Lung (tissue), 11 donors: ENCODE measurements at regions not wholly inside any gene's neighbourhood (a gene's known extent, or its start where the extent isn't known, plus 50 kb on each side); places are given as distances from the start of the nearest gene placed in this dataset.

Source experiments
- ATAC-seq: fragments of 200-7000 bp; cut with Tn5 transposase; one replicate; pipeline ENCODE4 v1.9.1; 2020; ENCODE audit warnings: moderate number of reproducible peaks; ENCODE audit not compliant: insufficient read depth, low FRiP score
- DNase-seq, 3 donors: peaks; one replicate each; pipeline ENCODE4 v3.0.0-alpha.2; 2013 to 2017
- H3K27ac ChIP-seq, 2 donors: one replicate each; pipeline ENCODE4 v1.5.1; 2013; ENCODE audit warnings: mild to moderate bottlenecking in 2 of 2, moderate library complexity in 2 of 2, control low read depth in 1 of 2, inconsistent platforms in 1 of 2, low read depth in 1 of 2, low read length in 1 of 2
- H3K27me3 ChIP-seq, 3 donors: one replicate each; pipeline ENCODE4 v1.5.1; 2013; ENCODE audit warnings: low read length in 2 of 3; ENCODE audit not compliant: control insufficient read depth in 3 of 3, insufficient read depth in 3 of 3
- H3K36me3 ChIP-seq, 4 donors: one replicate each; pipeline ENCODE4 v1.5.1; 2013; ENCODE audit warnings: low read length in 4 of 4, mild to moderate bottlenecking in 1 of 4, moderate library complexity in 1 of 4; ENCODE audit not compliant: control insufficient read depth in 4 of 4, insufficient read depth in 4 of 4
- H3K4me1 ChIP-seq, 5 donors: one replicate each; pipeline ENCODE4 v1.5.1; 2013; ENCODE audit warnings: low read length in 5 of 5, mild to moderate bottlenecking in 2 of 5, moderate library complexity in 1 of 5; ENCODE audit not compliant: control insufficient read depth in 5 of 5, insufficient read depth in 5 of 5
- H3K4me3 ChIP-seq: one replicate; pipeline ENCODE4 v1.5.1; 2013; ENCODE audit warnings: mild to moderate bottlenecking, control low read depth, moderate library complexity
- H3K9ac ChIP-seq, 2 donors: one replicate each; pipeline ENCODE4 v1.5.1; 2013; ENCODE audit warnings: low read length in 2 of 2, control low read depth in 1 of 2; ENCODE audit not compliant: insufficient read depth in 1 of 2
- H3K9me3 ChIP-seq, 4 donors: one replicate each; pipeline ENCODE4 v1.5.1; 2013; ENCODE audit warnings: low read length in 3 of 4, mild to moderate bottlenecking in 1 of 4, moderate library complexity in 1 of 4; ENCODE audit not compliant: control insufficient read depth in 4 of 4, insufficient read depth in 3 of 4
- CTCF ChIP-seq: IDR thresholded peaks from 2 replicates; pipeline ENCODE4 v1.5.1; 2012; ENCODE audit warnings: mild to moderate bottlenecking; ENCODE audit errors: control extremely low read depth, extremely low read depth
- WGBS, 2 donors: extraction: QIAGEN DNeasy Blood & Tissue Kit; methylation state at CpG; one replicate each; pipeline ENCODE4 v1.1.7; 2013; 5-methylcytosine and 5-hydroxymethylcytosine counted together
- donor health status: control.
- donor health status: control.
- donor health status: Bipolar disorder and iron deficiency.
- donor health status: healthy.
- donor health status: DM: yes; HTN: yes; CAD: no.

GRCh38 chr10:56728349-56728748 is 367.3 kb upstream of the ZWINT start:
- Histone ChIP-seq H3K9ac (no peak overlapping the region), H3K36me3 (no peaks in the 10 kb centered on the region), H3K27ac (no peak overlapping the region), H3K9me3 (peaks cover 0 to 4% (median under 1%) of the 10 kb centered on the region in 4 donors), H3K4me1 (no peaks in the 10 kb centered on the region), H3K27me3 (no peaks in the 10 kb centered on the region), H3K4me3 (no peak overlapping the region)
- ATAC-seq (no peak), DNase-seq (no peak)
- TF ChIP-seq CTCF, result no peak
- 87 to 91% methylated on average over 2 of the region's 2 CpGs for WGBS, 2 donors

DNA sequence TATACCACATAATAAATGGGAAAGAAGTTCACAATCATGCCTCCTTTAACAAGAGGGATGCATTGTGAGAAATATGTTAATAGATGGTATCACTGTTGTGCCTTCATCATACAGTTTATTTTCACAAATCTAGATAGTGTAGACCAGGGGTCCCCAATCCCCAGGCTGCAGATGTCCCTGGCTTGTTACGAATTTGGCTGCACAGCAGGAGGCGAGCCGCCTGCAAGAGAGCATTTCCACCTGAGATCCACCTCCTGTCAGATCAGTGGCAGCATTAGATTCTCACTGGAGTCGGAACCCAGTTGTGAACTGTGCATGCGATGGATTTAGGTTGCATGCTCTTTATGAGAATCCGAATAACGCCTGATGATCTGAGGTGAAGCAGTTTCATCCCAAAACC is 361.9 kb upstream of the ZWINT start:
- Histone ChIP-seq H3K27ac (no peak overlapping the region), H3K27me3 (no peaks in the 10 kb centered on the region), H3K9me3 (peaks cover 0 to 4% (median 0%) of the 10 kb centered on the region in 4 donors), H3K36me3 (no peaks in the 10 kb centered on the region), H3K4me1 (no peaks in the 10 kb centered on the region), H3K4me3 (no peak overlapping the region), H3K9ac (no peak overlapping the region)
- 82 to 86% methylated on average over 7 of the region's 7 CpGs for WGBS, 2 donors
- TF ChIP-seq CTCF, result no peak
- no peak for ATAC-seq
- DNase-seq, result no peak

DNA sequence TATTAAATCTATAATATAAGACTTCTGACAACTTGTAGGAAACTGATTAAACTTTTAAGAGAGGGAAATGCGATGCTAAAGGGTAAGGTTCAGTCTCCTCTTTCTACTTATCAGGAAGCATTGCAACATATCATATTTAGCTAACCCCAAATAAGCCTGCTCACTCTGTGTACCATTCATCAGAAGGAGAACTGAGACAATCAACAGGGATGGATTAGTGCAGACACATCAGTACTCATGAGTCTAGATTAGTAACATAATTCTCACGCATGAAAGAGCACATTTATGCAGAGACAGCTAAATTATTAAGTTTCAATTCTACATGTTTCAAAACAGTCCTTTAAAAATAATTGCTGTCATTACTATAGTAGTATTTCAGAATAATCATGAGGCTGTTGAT is 354.2 kb upstream of the ZWINT start:
- DNase-seq, result no peak
- ATAC-seq, result no peak
- Histone ChIP-seq H3K27me3 (no peaks in the 10 kb centered on the region), H3K36me3 (no peaks in the 10 kb centered on the region), H3K9ac (no peak overlapping the region), H3K27ac (no peak overlapping the region), H3K9me3 (no peaks in the 10 kb centered on the region), H3K4me3 (no peak overlapping the region), H3K4me1 (no peaks in the 10 kb centered on the region)
- WGBS, 2 donors, result 67 to 81% methylated on average over 2 of the region's 2 CpGs
- no peak for TF ChIP-seq CTCF

DNA sequence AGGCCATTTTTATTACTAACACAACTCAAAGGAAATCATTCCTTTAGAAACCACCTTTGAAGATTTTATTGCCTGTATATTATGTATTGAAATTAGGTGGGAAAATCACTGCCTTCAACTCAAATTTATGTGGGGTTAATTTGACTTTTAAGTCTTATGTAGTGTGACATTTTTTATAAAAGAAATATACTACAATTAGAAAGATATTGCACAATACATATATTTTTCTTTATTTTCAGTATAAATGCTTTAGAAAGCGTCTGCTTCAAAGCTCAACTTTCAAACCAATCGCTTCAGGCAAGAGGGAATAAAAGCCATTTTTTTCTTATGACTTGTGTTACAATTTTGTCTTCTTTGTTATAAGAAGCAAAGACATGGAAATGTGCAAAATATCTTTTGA is 337.4 kb upstream of the ZWINT start:
- Histone ChIP-seq H3K9me3 (no peaks in the 10 kb centered on the region), H3K27me3 (no peaks in the 10 kb centered on the region), H3K27ac (no peak overlapping the region), H3K4me1 (no peaks in the 10 kb centered on the region), H3K9ac (no peak overlapping the region), H3K36me3 (no peaks in the 10 kb centered on the region), H3K4me3 (no peak overlapping the region)
- no peak for DNase-seq
- ATAC-seq, result no peak
- TF ChIP-seq CTCF, result no peak
- 80 to 93% methylated on average over 2 of the region's 2 CpGs for WGBS, 2 donors
